Fibroblast of upper back skin (primary cell): ENCODE measurements at regions not wholly inside any gene's neighbourhood (a gene's known extent, or its start where the extent isn't known, plus 50 kb on each side); places are given as distances from the start of the nearest gene placed in this dataset.
"Not testable (repeated sequence)": the region's sequence is repeated elsewhere in the genome, so short reads cannot be mapped to it uniquely, and the experiment has no call there.

Source experiments
- DNase-seq: peaks from one replicate; pipeline ENCODE4 v3.0.0-alpha.2; 2013

DNA sequence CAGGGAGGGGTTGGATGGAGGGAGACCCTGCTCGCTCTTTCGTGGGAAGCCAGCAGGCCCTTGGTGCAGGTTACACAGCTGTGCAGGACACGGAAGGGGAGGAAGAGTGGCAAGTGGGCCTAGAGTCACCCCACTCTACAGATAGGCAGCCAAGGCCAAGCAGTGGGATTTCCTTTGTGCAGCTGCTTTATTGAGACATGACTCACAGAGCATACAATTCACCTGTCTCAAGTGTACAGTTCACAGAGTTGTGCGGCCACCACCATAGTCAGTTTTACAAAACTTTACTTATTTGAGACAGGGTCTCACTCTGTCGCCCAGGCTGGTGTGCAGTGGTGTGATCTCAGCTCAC lies 91.2 kb upstream of the CIBAR2 start:
- DNase-seq, result no peak

DNA sequence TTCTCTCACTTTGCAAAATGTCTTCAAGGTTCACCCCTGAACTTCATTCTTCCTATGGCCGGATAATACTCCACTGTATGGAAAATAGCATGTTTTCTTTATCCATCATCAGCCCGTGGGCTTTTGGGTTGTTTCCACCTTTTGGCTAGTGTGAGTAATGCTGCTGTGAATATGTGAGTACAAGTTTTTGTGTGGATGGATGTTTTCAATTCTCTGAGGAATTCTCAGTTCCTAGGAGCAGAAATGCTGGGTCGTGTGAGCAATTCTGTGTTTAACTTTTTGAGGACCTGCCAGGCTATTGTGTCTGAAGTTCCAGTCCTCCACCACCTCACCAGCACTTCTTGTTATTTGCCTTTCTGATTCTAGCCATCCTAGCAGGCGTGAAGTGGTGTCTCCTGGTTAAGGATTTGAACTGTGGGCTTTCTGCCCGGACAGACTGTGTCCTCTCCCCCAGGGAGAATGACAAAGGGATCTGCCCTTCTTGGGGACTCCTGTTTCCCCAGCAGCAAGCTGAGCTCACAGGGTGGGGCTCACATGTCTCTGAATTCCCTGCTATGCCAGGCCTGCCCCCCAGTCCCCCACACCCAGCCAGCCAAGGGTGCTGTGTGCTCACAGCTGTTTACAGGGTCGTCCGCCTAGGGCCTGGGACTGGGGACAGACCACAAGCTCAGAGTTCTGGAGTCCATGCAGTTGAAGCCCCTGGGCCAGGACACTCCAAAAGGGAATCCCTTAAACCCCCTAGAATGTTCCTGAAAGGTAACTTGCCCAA lies 92.2 kb upstream of the CIBAR2 start:
- DNase-seq, result peak; percentile 91

DNA sequence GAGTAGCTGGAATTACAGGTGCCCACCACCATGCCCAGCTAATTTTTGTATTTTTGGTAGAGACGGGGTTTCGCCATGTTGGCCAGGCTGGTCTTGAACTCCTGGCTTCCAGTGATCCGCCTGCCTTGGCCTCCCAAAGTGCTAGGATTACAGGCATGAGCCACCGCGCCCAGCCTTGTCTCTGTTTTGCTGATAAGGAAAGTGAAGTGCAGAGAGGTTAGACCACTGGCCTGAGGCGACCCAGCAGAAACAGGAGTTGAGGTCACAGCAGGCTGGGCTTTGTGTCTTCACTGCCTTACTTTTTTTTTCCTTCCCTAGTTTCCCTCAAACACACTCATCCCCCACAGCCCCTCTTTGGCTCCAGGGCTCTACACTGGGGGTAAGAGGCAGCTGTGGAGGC lies 93.0 kb upstream of the CIBAR2 start:
- DNase-seq, result not testable (repeated sequence)

DNA sequence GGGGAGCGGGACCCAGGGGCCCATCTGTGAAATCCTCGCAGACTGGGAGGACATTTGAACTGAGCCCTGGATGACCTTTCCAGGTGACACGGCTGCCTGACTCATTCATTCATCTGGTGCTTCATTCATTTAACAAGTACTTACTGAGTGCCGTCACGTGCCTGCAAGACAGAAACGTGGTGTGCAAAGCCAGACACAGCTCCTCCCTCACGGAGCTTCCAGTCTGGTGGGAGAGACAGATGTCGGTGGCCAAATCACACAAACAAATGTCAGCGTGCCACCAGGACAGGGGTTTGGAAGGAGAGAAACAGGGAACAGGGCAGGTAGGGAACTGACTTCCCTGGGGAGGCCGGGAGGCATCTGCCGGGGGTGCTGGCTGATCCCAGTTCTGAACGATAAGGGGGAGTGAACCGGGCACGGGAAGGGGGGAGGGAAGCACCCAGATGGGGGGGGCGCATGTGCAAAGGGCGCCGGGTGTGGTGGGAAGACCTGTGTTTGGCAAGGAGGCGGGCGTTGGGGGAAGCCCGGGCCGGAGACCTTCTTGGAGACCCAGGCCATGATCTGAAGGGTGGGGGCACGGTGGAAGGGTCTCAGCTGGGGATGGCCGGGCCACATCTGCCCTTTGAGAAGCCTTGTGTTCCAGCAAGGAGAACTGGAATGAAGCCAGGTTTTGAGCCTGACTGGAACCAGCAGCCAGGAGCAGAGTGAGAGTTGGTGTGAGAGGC lies 93.6 kb upstream of the CIBAR2 start:
- DNase-seq, result peak; percentile 35

DNA sequence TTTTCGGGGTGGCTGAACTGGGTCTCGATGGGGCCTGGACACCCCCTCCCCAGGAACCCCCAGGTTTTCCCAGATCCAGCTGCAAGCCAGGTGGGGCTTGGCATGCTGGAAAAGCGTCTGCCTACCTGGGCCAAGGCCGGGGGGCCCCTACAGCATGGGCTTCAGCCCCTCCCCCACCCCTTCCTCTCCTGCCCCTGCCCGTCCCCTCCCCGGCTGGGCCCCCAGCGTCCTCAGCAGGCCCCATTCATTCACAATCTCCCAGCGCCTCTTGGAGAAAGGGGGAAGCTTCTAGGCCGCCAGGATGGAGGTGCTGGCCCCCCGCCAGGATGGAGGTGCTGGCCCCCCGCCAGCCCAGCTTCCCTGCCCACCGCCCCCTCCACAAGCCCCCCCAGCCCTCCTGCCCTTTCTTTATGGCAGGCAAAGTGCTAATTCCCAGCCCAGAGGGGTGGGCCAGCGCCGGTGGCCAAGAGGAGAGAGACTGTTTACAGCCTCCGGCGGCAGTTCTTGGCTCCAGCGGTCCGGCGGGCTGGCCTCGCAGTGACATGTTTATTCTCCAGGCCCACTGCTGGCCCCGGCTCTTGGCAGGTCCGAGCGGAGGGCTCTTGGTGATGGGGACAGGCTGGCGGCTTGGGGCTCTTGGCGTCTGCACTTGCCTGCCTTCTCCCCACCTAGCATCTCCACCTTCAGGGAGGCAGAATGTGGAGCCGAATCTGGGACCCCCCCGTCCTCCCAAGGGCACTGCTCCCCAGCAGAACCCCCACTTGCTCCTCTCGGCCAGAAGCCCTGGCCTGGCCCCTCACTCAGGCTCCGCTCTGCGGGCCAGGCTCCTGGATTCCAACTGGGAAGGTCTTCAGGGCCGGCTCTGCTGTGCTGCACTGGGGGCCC lies 94.4 kb upstream of the CIBAR2 start:
- DNase-seq, result no peak

DNA sequence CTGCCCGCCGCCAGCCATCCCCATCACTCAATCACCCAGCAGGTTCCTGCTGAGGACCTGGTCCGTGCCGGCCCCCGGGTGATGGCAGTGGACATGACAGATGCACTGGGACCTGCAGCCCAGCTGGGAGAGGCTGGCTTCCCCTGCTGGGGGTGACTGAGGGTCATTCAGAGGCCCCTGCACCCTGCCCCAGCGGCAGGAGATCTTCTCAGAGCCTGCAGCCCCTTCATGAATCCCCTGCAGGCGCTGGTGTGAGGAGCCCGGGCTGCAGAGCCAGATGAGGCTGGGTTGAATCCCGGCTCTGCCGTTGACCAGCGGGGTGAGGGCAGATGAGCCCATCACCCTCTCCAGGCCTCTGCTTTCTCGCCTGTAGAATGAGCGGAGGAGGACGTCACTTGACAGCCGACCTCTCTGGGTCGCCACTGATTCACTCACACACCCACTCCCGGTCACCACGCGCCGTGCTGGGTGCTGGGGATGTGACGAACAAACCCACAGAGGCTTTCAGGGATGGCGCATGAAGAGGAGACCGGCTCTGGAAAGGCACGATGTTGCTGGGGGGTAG lies 95.2 kb upstream of the CIBAR2 start:
- no peak for DNase-seq

DNA sequence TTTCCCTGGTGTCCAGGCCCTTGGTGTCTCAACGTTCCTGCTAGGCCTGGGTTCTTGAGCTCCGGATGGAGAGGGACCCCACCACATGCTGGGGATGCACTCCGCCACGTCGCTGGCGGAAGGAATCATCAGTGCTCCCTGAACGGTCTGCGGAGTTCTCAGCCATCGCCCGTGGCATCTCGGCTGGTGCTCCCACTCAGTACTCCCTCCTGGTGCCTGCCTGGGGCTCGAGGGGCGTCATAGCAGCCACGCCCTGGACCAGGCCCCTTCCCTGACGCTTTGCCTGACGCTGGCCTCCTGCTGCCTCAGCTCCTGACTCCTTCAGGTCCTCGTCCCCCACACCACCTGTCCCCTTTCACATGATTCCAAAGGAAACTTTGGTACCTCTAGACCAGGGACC lies 95.9 kb upstream of the CIBAR2 start:
- no peak for DNase-seq

DNA sequence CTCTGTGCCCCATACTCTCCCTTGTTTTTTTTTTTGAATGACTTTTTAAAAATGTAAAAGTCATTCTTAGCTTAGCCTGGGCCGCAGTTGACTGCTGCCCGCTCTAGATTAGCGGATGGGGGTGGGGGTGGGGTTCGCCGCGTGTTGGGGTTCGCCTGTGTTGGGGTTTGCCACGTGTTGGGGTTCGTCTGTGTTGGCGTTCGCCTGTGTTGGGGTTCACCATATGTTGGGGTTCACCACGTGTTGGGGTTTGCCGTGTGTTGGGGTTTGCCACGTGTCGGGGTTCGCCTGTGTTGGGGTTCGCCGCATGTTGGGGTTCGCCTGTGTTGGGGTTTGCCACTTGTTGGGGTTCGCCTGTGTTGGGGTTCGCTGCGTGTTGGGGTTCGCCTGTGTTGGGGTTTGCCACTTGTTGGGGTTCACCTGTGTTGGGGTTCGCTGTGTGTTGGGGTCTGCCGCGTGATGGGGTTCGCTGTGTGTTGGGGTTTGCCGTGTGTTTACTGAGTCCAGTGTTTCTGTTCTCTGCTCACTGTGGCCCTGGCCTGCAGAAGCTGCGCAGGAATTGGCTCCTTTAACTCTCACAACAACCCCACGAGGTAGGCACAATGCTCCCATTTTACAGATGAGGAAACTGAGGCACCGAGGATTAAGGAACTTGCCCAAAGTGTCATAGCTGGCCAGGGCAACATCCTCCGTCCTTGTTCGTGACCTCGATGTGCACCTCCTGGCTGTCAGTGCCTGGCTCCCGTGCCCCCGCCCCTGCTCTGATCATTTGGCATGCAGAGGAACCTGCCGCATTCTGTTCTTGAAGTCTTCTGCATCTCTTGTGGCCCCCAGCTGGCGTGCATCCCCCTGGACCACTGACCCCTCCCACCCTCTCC lies 96.6 kb upstream of the CIBAR2 start:
- DNase-seq, result no peak

DNA sequence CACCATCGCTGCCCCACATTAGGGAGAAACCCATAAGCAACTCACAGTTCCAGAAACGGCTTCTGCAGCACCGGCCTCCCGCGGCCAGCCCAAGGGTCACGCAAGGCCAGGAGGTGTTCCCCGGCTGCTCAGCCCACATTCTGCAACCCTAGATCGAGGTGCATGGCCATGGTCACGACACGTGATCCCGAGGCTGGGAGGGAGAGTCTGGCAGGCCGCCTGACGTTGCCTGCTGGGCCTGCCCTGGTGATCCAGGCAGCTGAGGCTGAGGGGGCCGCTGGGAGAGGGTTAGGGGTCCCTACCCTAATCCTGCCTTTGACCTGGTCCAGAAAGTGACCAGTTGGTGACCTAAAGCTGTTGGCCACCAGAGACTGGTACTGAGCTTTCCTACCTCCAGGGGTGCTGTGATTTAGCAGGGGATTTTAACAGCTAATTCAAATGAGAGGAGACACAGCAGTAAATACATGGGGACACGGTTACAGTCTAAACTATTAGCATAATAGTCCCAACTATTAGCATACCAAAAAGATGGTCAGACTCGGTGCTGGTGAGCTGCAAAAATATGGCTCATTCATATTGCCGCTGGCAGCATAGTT lies 97.4 kb upstream of the CIBAR2 start:
- DNase-seq, result no peak

DNA sequence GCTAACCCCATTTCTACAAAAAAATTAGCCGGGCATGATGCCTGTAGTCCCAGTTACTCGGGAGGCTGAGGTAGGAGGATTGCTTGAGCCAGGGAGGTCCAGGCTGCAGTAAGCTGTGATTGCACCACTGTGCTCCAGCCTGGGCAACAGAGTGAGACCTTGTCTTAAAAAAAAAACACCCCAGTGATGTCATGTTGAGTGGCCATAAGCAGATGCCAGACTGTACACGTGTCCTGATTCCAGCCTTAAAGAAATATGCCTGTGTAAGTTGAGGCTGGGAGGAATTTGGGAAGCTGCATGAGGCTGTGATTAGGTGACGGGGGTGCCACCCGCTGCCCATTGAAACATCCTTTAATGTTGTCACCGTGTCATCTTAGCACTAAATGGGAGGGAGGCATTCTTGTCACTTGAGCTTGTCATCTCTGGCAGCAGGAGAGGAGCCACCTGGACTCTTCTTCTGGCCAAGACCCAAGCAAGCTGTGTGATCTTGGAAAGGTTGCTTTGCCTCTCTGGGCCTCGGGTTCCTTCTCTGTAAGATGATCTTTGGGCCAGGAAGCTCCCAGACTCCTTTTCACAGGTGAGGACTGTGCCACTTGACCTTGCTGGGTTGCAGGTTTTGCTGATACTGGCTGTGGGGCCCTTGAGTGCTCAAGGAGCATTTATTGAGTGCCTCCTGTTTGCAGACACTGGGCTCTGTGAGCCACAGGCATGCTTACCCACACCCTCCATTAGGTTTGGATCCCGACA lies 98.3 kb upstream of the CIBAR2 start:
- peak; percentile 81 for DNase-seq

DNA sequence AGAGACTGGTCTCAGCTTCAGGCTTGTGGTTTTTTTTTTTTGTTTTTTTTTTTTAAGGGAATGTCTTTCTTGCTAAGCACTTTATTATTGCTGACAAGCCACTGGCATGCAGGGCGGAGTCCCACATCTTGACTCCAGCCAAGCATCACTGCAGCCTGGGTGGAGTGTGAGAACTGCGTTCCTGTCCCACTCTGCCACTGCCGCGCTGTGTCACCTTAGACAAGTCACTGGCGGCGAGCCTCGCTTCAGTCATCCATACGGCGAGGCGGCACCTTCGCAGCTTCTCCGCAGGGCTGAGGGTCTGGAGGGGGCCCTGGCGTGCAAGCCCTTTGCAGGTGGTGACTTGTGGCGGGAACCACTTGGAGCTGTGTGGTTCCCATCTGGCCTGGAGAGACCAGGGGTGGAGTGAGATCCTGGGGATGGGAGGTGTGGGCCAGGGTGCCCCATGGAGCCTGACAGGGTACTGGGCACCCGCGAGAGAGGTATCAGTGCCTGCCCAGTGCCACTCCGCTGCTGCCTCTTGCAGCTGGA lies 99.1 kb upstream of the CIBAR2 start:
- DNase-seq, result peak; percentile 63

DNA sequence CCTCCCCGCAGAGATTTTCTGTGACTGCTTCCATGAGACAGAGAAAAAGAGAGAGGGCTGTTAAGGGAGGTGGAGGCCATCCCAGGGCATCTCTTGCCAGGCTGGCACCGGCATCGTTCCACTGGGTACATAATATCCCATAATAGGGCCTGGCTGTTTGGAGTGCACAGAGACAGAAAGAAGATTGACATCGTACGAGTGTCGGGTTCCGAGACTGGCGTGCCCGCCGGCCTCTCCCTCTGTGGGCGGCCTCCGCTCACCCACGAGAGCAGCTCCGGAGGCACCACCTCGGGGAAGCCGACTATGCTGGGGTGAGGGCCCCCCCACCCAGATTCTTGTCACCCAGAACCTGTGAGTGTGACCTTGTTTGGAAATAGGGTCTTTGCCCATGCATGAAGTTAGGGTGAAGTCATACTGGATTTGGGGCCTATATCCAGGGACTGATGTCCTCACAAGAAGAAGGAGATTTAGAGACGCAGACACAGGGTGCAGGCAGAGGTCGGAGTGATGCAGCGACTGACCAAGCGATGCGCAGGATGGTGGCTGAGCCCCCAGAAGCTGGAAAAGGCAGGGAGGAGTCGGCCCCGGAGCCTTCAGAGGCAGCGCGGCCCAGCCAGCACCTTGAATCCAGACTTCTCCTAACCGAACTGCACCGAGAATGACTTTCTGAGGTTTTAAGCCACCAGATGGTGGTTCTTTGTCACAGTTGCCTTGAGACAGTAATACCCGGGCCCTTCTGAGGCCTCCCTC lies 101.8 kb upstream of the CIBAR2 start:
- DNase-seq, result no peak

DNA sequence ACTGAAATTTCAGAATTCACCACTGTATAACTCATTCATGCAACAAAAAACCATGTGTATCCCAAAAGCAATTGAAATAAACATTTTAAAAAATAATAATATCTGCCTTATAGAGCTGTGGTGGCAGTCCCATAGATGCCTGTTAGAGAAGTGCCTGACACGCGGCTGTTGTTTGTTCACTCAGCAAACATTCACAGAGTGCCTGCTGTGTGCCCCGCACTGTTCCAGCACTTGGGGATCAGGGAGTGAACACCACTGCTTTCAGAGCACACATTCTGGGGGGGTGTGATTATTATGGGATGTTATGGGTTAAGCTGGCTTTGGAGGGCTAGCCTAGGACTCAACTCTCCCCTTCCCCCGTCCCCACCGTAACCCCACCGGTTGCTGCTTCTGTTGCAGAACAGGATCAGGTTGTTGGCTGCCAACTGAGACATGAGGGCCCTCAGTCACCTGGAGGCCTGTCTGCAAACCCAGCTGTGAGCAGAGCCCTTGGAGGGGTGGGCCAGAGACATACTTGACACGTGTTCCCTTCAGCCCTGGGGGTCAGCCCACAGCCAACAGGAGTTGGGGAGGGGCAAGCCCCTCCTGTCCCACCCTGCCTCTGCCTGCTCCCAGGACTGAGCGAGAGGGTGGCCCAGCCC lies 103.3 kb upstream of the CIBAR2 start:
- no peak for DNase-seq

DNA sequence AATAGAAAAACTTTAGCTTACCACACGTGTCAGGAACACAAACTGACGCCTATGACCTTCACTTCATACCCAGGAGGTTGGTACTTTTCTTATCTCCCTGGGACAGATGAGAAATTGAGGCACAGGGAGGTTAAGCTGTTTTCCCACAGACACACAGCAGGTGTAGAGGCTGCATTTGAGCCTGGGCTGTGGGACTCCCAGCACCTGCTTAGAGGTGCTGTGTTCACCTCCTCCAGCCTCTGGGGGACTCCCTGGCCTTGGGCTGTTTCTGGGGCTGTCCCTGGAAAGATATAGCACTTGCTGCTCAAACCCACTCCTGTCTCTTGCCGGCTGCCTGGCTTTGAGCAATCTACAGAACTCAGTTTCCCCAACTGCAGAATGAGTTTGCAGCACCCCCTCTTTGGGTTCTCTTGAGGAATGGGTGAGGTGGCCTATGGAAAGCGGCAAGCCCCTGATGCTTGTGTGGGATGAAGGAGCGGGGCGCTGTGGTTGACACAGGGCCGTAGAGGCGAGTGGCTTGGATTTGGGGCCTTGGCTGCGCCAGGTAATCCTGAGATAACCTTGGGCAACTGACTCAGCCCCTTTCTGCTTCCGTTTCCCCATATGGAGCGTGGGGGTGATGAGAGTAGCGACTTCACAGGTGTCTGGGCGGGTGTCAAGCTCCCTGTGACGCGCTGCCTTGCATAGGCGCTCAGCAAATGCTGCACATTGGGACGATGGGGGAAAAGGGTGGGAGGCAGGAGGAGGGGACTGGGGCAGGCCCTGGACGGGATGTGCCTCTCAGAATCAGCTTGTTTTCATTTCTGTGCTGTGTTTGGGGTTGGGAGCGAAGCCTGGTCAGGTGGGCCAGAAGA lies 104.5 kb upstream of the CIBAR2 start:
- no peak for DNase-seq

DNA sequence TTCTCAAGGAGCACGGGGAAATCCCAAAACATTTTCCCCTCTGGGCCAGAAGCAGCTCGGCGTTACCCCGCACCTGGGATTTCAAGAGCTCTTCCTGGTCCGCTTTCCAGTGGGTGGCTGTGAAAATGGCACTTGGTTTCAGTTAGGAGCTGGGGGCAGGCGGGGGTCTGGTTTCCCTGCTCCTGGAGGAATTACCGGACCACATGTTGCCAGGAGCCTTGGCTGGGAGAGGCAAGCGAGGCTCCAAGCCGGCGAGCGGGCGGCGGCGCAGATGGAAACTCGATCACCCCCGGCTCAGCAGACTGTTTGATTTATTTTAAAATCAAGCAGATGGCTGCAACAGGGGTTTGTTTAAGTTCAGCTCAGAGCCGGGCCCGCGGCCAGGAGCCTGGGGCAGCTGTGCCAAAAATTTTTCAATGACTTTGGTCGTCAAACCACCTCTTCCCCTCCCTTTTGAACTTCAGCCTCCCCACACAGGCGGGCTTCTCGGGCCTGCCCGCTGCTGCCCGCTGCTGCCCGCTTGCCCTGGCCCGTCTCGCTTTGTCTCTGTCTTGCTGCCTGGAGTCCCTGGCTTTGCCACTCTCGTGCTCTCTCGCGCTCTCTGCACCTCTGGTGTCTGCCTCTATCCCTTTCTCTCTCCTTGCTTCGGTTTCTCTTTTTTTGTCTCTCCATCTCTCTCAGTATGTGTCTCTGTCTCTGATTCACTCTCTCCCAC lies 108.0 kb upstream of the CIBAR2 start:
- DNase-seq, result peak; percentile 90

DNA sequence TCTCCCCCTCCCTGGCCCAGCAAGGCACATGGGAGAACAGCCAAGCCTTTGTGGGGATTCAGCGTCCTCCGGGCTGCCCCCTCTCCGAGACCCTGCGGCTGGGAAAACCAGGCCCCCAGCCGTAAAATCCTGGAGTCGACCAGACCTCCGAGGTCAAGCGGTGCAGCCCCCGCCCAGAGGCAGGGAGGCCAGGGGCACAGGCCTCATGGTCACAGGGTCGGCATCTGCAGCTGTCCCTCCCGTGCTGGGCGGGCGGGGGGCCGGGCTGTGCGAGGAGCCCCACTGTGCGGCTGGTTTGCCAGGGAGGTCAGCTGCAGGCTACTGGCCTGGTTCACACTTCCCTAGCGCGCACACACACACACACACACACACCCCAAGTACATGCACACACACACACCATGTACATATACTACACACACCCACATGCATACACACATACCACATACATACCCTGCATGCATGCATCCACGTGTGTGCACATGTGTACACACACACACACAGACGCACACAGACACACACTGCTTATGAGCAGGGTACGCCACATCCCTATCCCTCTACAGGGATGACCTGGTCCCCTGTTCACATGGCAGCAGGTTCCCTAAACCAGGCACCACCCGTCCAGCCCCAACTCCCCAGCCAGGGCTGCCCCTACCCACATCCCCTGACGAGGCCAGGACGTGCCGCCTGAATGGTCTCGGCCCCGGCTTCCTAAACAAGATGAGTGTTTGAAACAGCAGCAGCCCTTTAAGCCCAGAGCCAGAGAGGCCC lies 108.9 kb upstream of the CIBAR2 start:
- DNase-seq, result no peak

DNA sequence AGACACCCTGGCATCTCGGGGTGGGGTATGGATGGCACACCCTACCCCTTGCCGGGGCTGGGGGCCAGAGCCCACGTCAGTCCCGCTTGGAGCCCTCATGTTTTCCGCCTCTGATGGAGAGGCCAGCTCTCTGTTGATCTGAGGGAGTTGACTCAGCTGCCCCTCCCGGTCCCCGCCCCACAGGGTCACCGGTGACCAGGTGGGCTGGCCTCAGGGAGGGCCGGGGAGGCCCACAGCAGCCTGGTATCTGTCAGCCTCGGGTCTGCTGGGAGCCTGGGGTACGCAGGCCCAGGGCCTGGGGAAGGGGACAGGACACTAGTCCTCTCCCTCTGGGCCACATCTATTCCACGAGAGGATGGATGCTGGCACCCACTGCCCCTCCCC lies 109.5 kb upstream of the CIBAR2 start:
- no peak for DNase-seq
